GM23248 (cell line): ENCODE measurements at regions not wholly inside any gene's neighbourhood (a gene's known extent, or its start where the extent isn't known, plus 50 kb on each side); places are given as distances from the start of the nearest gene placed in this dataset.
A peak's percentile ranks its signal among the peaks of the same experiment; 100 is the strongest.

ENCODE experiments used
- DNase-seq: peaks from one replicate; pipeline ENCODE4 v3.0.0-alpha.2; 2015
- H2AFZ ChIP-seq: fragments of 200-600 bp; sonication (generic); 2 replicates; pipeline ENCODE4 v1.6.1; 2016; ENCODE audit warnings: antibody characterized with exemption
- H3F3A ChIP-seq: fragments of 200-600 bp; sonication (generic); 2 replicates; pipeline ENCODE4 v1.6.1; 2016; ENCODE audit warnings: mild to moderate bottlenecking, antibody characterized with exemption, mixed run types; ENCODE audit not compliant: insufficient read depth
- H3K27ac ChIP-seq: fragments of 200-600 bp; sonication (generic); 2 replicates; pipeline ENCODE4 v1.5.1; 2016; ENCODE audit warnings: mild to moderate bottlenecking
- H3K27me3 ChIP-seq: fragments of 200-600 bp; sonication (generic); replicated peaks from 2 replicates; pipeline ENCODE4 v1.6.1; 2016; ENCODE audit warnings: mild to moderate bottlenecking; ENCODE audit not compliant: insufficient read depth
- H3K36me3 ChIP-seq: fragments of 200-600 bp; sonication (generic); 2 replicates; pipeline ENCODE4 v1.6.1; 2016; ENCODE audit warnings: low read depth, mild to moderate bottlenecking
- H3K4me1 ChIP-seq: fragments of 200-600 bp; sonication (generic); 2 replicates; pipeline ENCODE4 v1.6.1; 2016; ENCODE audit warnings: mild to moderate bottlenecking; ENCODE audit not compliant: insufficient read depth
- H3K4me2 ChIP-seq: fragments of 200-600 bp; sonication (generic); one replicate; pipeline ENCODE4 v1.6.1; 2016; ENCODE audit warnings: mild to moderate bottlenecking; ENCODE audit not compliant: unreplicated experiment
- H3K4me3 ChIP-seq: fragments of 200-600 bp; sonication (generic); 2 replicates; pipeline ENCODE4 v1.5.1; 2016; ENCODE audit warnings: mild to moderate bottlenecking
- H3K79me2 ChIP-seq: fragments of 200-600 bp; sonication (generic); 2 replicates; pipeline ENCODE4 v1.6.1; 2016; ENCODE audit warnings: mild to moderate bottlenecking; ENCODE audit not compliant: insufficient read depth
- H3K9ac ChIP-seq: fragments of 200-600 bp; sonication (generic); 2 replicates; pipeline ENCODE4 v1.6.1; 2016; ENCODE audit warnings: mild to moderate bottlenecking
- H3K9me2 ChIP-seq: fragments of 200-600 bp; sonication (generic); 2 replicates; pipeline ENCODE4 v1.6.1; 2016; ENCODE audit warnings: mixed run types, mild to moderate bottlenecking, moderate library complexity; ENCODE audit not compliant: insufficient read depth
- H3K9me3 ChIP-seq: fragments of 200-600 bp; sonication (generic); one replicate; pipeline ENCODE4 v1.6.1; 2017; ENCODE audit warnings: low read depth
- H4K20me1 ChIP-seq: fragments of 200-600 bp; sonication (generic); 2 replicates; pipeline ENCODE4 v1.6.0; 2016; ENCODE audit not compliant: insufficient read depth
- EZH2 ChIP-seq: fragments of 200-600 bp; sonication (generic); IDR thresholded peaks from 2 replicates; pipeline ENCODE4 v1.6.1; 2018; ENCODE audit warnings: antibody characterized with exemption, mild to moderate bottlenecking; ENCODE audit not compliant: insufficient read depth, poor library complexity, severe bottlenecking
- EZH2phosphoT487 ChIP-seq: fragments of 200-600 bp; sonication (generic); IDR thresholded peaks from 2 replicates; pipeline ENCODE4 v1.6.1; 2018; ENCODE audit warnings: antibody characterized with exemption, moderate library complexity, mild to moderate bottlenecking, low read depth; ENCODE audit not compliant: insufficient read depth
- WGBS, 2 experiments: methylation state at CpG; one replicate each; pipeline ENCODE4 v1.1.6; 2015 to 2017; ENCODE audit warnings: low lambda C conversion rate in 2 of 2, low coverage in 1 of 2; ENCODE audit errors: missing lambda C conversion rate in 2 of 2; 5-methylcytosine and 5-hydroxymethylcytosine counted together
- in situ Hi-C: fragments of 300-500 bp; cut with MboI; formaldehyde crosslinking; loops from 2 replicates; pipeline ENCODE4 v1.15.0; 2020

GRCh38 chr4:44016570-44017421 lies 431.8 kb downstream of the KCTD8 start:
- TF ChIP-seq EZH2: no peak
- TF ChIP-seq EZH2phosphoT487: no peak

GRCh38 chr4:44017422-44017739 lies 431.2 kb downstream of the KCTD8 start:
- no peak overlapping the region for H3K4me2 ChIP-seq
- no peaks in the 10 kb centered on the region for H3K9me2 ChIP-seq
- H3K36me3 ChIP-seq: no peaks in the 10 kb centered on the region
- H4K20me1 ChIP-seq: no peaks in the 10 kb centered on the region
- H3K9me3 ChIP-seq: no peaks in the 10 kb centered on the region
- no peak for TF ChIP-seq EZH2phosphoT487
- TF ChIP-seq EZH2: no peak
- WGBS, 2 experiments: 49 to 61% methylated on average over 3 of the region's 3 CpGs
- no peak overlapping the region for H3K27ac ChIP-seq
- no peak overlapping the region for H2AFZ ChIP-seq
- H3K79me2 ChIP-seq: no peaks in the 10 kb centered on the region
- no peak overlapping the region for H3K4me3 ChIP-seq
- in situ Hi-C loops: no loop called here
- H3K27me3 ChIP-seq: no peaks in the 10 kb centered on the region
- no peak overlapping the region for H3K9ac ChIP-seq
- no peak for DNase-seq
- no peaks in the 10 kb centered on the region for H3F3A ChIP-seq
- H3K4me1 ChIP-seq: no peaks in the 10 kb centered on the region

More at GRCh38 chr4:44016570-44017421, 431.8 kb downstream of the KCTD8 start:
- Histone ChIP-seq H3K4me1 (no peaks in the 10 kb centered on the region), H4K20me1 (no peaks in the 10 kb centered on the region), H3K79me2 (no peaks in the 10 kb centered on the region), H3K4me2 (no peak overlapping the region), H2AFZ (peak overlapping the region; percentile 70), H3K27me3 (no peaks in the 10 kb centered on the region), H3K27ac (no peak overlapping the region), H3F3A (no peaks in the 10 kb centered on the region), H3K36me3 (no peaks in the 10 kb centered on the region), H3K9ac (peak overlapping the region; percentile 31; the same call in 1 of the 2 replicates), H3K9me3 (no peaks in the 10 kb centered on the region), H3K4me3 (peak overlapping the region; percentile 29; the same call in 1 of the 2 replicates), H3K9me2 (no peaks in the 10 kb centered on the region)
- DNase-seq: peak; percentile 5
- in situ Hi-C loops: no loop called here
- WGBS, 2 experiments: 42 to 44% methylated on average over 14 to 18 of the region's 18 CpGs

GRCh38 chr4:44019721-44020120 lies 428.9 kb downstream of the KCTD8 start:
- no peaks in the 10 kb centered on the region for H3K4me1 ChIP-seq
- no peak for TF ChIP-seq EZH2
- TF ChIP-seq EZH2phosphoT487: no peak
- H3K4me3 ChIP-seq: no peak overlapping the region
- no peaks in the 10 kb centered on the region for H3K36me3 ChIP-seq
- 50 to 58% methylated on average over 1 of the region's 1 CpG for whole genome bisulfite sequencing, 2 experiments
- in situ Hi-C loops: no loop called here
- H3K27me3 ChIP-seq: no peaks in the 10 kb centered on the region
- no peaks in the 10 kb centered on the region for H3K79me2 ChIP-seq
- H3K4me2 ChIP-seq: no peak overlapping the region
- no peaks in the 10 kb centered on the region for H3K9me3 ChIP-seq
- no peaks in the 10 kb centered on the region for H3F3A ChIP-seq
- no peak overlapping the region for H3K27ac ChIP-seq
- DNase-seq: no peak
- H4K20me1 ChIP-seq: no peaks in the 10 kb centered on the region
- H2AFZ ChIP-seq: no peak overlapping the region
- no peaks in the 10 kb centered on the region for H3K9me2 ChIP-seq
- H3K9ac ChIP-seq: no peak overlapping the region

- Histone ChIP-seq H3K79me2 (no peaks in the 10 kb centered on the region), H3K36me3 (no peaks in the 10 kb centered on the region), H3K9me2 (no peaks in the 10 kb centered on the region), H3F3A (no peaks in the 10 kb centered on the region), H3K4me2 (no peak overlapping the region), H3K4me1 (no peaks in the 10 kb centered on the region), H3K9ac (no peak overlapping the region), H4K20me1 (no peaks in the 10 kb centered on the region), H3K27me3 (no peaks in the 10 kb centered on the region), H2AFZ (no peak overlapping the region), H3K4me3 (no peak overlapping the region), H3K27ac (no peak overlapping the region), H3K9me3 (no peaks in the 10 kb centered on the region)
- no peak for TF ChIP-seq EZH2
- no peak for TF ChIP-seq EZH2phosphoT487
- DNase-seq: no peak
- 15 to 23% methylated on average over 3 of the region's 3 CpGs for WGBS, 2 experiments
- in situ Hi-C loops: no loop called here
Observed at GRCh38 chr4:44025376-44026020, 423.1 kb downstream of the KCTD8 start.
